HEK293T (cell line): ENCODE measurements at regions not wholly inside any gene's neighbourhood (a gene's known extent, or its start where the extent isn't known, plus 50 kb on each side); places are given as distances from the start of the nearest gene placed in this dataset.

Source experiments
- BHLHE40 ChIP-seq: fragments of 450-650 bp; IDR thresholded peaks from 2 replicates; pipeline ENCODE4 v1.6.1; 2016; ENCODE audit warnings: mild to moderate bottlenecking, moderate library complexity, borderline replicate concordance
- HDGF ChIP-seq: fragments of 450-650 bp; IDR thresholded peaks from 2 replicates; pipeline ENCODE4 v1.6.1; 2017; ENCODE audit warnings: antibody characterized with exemption, borderline replicate concordance
- LEF1 ChIP-seq: fragments of 450-650 bp; IDR thresholded peaks from 2 replicates; pipeline ENCODE4 v1.6.1; 2017; ENCODE audit warnings: mild to moderate bottlenecking, borderline replicate concordance
- PKNOX1 ChIP-seq: fragments of 450-650 bp; IDR thresholded peaks from 2 replicates; pipeline ENCODE4 v1.6.1; 2016
- SP1 ChIP-seq: fragments of 450-650 bp; IDR thresholded peaks from 2 replicates; pipeline ENCODE4 v1.6.1; 2017
- TARDBP ChIP-seq: fragments of 450-650 bp; IDR thresholded peaks from 2 replicates; pipeline ENCODE4 v1.6.1; 2016

- TF ChIP-seq BHLHE40 = no peak
- TF ChIP-seq SP1 = no peak
- TF ChIP-seq PKNOX1 = no peak
- no peak for TF ChIP-seq HDGF
- TF ChIP-seq LEF1 = no peak
- TF ChIP-seq TARDBP = no peak
These were observed 240.6 kb upstream of the MAP3K1 start for GRCh38 chr5:56574778-56575177.
